GM18520 (cell line): ENCODE measurements at regions not wholly inside any gene's neighbourhood (a gene's known extent, or its start where the extent isn't known, plus 50 kb on each side); places are given as distances from the start of the nearest gene placed in this dataset.
"Not testable (repeated sequence)": the region's sequence is repeated elsewhere in the genome, so short reads cannot be mapped to it uniquely, and the experiment has no call there.

ENCODE experiments used
- ATAC-seq: cut with Tn5 transposase; IDR thresholded peaks from one replicate; pipeline ENCODE4 v1.9.1; 2021; ENCODE audit not compliant: unreplicated experiment

DNA sequence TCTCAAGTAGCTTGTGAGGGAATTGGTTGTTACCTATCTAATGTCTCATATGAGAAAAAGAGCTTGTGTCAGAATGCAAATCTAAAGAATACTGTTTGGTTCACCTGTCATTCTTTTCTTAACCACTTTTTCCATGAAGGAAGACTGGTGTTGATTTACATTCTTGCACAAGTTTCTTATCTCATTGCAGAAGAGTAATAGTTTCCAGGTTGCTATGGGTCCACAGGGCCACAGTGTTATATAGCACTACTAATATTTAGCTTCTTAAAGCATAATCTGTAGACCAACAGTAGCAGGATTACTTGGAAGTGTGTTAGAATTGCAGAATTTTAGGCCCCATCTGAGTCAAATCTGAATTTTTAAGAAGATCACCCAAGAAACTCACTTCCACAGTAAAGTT, 697.5 kb downstream of the GBE1 start:
- ATAC-seq: no peak

DNA sequence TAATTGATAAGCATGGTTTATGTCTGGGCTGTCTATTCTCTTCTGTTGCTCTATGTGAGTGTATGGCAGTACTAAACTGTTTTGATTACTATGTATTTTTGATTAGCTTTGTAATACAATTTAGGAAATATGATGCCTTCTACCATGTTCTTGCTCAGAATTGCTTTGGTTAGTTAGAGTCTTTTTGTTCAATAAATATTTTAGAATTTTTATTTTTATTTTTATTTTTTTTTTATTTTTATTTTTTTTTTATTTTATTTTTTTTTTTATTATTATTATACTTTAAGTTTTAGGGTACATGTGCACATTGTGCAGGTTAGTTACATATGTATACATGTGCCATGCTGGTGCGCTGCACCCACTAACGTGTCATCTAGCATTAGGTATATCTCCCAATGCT, 710.3 kb downstream of the GBE1 start:
- not testable (repeated sequence) for ATAC-seq

DNA sequence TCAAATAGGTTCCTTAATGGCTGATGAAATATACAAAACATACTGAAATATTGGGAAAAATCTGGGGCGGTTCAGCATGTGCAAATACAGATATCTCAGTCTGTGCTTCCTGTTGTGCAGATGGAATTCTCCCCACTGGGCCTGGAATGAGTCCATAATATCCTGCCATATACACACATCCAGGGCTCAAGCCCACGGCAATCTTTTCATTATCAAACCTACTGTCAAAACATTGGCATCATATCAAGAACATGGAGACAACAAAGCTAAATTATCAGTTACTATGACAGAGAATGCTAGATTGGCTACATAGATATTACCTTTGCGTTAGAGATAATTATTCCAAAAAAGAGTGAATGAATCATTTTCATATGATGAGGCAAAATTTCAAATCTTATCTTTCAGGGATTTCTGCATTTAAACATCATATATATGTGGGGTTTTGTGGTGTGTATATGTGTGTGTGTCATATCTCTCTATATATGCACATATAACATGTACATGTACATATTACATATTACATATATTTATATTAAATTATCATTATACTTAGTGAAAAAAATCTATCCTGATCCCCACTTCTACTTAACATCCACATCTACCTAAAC, 713.3 kb downstream of the GBE1 start:
- no peak for ATAC-seq

DNA sequence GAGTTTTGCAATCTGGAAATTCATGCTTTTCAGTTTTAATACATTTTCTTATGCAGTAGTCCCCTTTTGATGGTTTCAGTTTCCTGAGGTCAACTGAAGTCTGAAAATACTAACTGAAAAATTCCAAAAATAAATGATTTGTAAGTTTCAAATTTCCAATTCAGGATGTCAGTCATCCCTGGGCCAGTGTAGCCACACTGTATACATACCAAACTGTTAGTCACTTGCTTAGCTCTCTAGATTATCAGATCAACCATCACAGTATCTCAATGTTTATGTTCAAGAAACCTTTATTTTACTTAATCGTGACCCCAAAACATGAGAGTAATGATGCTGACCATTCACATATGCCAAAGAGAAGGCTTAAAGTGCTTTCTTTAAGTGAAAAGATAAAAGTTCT, 715.5 kb downstream of the GBE1 start:
- no peak for ATAC-seq

DNA sequence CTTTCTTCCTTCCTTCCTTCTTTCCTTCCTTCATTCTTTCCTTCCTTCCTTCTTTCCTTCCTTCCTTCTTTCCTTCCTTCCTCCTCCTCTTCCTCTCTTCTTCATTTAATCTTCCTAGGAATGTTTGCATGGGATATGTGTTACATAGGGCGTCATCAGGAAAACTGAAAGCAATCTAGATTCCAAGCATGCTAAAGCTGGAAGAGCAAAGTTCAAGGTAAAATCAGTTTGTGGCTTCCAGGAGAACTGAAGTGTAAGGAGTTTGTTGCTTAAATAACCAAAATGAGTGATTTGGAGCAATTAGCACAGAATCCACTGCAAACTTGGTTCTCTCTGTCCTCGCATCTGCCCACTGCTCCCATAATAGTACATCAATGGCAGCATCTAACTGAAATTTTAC, 716.2 kb downstream of the GBE1 start:
- no peak for ATAC-seq

DNA sequence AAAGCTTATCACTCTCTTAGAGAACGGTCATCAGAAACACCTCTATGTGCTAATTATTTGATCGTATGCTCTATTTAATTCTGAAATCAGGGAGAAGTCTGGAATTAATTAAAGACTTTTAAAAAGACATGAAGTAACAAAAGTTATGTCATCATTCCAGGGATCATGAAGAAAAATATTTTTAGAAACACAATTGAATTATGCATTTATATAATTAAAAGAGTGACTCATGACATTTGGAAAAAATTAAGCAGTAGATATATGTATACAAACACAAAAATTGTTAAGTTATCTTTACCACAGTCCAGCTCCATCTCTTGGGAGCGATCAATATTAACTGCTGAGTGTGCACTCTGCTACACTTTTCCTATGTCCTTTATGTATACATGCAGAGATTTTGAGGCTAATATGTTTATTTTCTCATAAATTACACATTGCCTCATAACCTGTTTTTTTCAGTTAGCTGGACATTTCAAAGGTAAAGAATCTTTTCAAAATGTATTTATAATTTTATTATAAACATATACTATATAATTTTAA, 717.7 kb downstream of the GBE1 start:
- no peak for ATAC-seq

DNA sequence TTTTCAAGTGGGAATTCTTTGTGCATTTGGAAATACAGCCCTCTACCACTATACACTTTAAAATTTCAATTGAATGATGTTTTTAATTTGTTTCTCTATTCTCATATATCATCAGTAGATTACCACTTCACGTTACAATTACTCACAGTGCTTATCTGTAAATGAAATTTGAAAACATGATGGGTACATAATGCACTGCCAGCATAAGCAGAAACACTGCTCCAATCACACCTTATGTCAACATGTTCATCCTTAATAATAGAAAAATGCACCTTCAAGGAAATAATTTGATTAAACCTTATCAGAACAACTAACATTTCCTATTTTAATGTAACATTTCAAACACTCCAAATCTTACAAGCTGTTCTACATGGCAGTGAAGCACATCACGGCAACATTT, 718.4 kb downstream of the GBE1 start:
- ATAC-seq: no peak

DNA sequence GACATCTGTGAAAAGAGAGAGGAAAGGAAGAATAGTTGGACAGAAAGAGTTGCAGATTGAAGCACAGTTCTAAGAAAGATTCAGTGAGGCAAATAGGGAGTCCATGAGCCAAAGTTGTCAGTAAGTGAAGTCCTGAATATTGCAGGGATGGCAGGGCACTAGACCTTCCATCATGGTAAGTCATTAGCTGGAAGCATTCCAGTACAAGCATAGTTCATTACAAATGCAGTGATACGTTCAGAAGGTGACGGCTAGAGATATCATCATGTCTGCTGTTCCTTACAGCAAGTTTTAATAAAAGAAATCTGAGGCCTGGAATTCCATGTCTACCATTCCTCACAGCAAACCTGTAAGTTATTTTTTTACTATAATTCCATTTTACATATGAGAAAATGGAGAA, 720.1 kb downstream of the GBE1 start:
- ATAC-seq: no peak

DNA sequence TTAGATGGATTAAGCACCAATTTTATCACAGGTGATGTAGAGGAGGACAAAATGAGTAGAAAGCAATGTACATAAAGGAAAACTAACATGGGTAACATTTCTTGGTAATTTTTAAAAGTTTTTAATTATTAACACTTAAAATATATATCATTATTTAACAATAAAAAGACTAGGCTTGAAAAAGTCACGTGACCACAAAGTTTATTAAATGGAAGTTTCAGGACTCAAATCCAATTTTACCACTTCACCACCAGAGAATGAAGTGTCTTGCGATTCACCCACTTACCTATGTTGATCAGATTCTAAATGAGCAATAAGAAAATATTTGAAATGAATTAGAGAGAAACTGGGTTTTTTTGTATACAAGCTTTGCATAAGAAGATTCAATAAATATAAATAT, 721.3 kb downstream of the GBE1 start:
- no peak for ATAC-seq

DNA sequence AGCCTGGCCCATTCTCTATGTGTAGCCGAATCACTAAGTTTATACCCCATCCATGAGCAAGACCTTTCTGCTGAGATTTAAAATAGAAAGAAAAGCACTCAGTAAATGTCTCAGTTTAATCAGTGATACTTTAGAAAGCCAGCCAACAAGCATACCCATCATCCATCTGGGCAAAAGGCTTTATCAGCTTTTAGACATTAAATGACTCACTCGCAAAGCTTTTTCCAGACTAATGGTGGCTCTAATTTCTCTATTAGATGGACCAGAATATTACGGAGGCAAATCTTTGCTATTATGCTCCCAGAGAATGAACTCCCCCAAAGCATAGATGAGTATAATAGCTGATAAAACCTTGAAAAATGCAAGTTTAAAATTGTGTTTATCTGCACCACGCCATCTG, 727.8 kb downstream of the GBE1 start:
- no peak for ATAC-seq

DNA sequence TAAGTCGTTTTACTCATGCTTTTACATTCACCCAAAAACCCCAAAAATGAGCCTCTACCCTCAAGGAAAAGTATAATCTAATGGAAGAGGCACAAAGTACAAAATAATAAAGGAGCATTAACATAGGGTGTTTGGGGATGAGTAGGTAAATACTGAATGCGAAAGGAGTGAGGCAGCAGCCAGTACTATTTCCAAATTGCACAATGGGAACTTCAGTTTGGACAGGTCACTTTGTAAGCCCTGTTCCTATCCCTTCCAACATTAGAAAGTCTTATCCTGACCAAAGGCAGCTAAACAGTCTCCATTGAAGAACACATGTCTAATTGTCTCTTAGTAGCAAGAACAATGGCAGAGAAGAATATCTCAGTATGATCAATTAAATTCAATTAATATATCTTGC, 728.3 kb downstream of the GBE1 start:
- ATAC-seq: no peak

DNA sequence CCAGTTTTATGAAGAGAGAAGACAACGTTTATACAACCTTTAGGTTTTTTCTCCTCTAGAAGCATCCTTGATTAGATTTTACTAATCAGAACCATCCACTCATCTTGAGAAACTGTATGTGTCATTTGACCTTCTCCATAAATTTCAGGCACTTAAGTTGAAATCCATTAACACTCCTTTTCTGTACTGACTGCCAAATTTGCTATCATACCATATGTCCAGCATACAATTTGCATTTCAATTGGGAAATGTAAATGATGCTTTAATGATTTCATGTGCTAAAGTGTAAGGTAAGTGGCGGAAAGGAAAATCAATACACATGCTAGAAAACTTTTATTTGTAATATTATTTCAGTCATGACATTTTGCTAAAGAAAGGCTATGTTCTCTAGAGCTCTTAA, 731.6 kb downstream of the GBE1 start:
- ATAC-seq: no peak

DNA sequence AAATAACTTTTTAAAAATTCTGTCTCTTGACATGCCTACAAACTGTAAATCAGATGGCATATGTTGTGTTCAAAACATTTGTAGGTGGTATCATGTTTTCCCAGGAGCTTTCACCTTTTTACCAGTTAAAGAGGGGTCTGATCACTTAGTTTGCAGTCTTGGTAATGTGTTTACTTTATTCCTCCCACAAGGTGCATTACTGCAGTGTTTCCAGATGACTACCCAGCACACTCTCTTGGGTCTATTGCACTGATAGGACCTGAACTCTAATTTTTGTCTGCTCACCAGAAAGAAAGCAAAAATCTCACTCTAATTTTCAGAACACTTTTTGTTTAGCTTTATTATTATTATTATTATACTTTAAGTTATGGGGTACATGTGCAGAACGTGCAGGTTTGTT, 734.1 kb downstream of the GBE1 start:
- ATAC-seq: no peak

DNA sequence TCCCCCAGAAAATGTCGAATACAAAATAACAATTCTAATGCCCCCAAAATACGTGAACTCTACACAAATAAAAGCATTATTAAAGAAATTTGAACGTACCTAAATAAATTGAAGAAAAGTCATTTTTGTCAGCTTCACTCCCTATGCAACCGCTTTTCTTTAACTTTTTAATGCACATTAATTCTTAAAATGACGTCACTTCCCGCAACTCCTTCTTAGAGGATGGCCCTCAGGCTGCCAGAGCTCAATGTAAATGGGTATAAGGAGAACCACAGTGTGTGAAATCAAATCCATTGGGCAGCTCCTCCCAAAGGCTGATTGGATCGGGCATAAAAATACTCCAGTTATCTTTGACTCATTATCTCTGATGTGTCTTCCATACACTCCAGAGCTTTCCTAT, 736.9 kb downstream of the GBE1 start:
- ATAC-seq: no peak

DNA sequence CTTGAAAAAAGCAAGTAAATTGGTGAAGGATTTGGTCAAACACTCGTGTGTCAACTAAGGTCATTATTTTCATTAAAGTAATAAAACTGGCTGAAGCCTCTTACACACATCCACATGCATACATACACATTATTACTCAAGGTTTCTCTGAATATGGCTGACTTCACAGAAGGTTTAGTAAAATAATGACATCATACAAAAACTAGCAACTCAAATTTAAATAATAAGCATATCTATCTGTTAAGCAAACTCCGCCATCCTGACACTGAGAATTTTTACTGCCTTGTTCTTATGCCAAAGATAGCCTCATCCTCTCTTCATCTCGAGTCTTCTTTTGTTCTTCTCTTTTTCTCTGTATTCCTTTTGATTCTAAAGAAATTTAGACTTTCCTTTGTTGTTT, 739.1 kb downstream of the GBE1 start:
- no peak for ATAC-seq

DNA sequence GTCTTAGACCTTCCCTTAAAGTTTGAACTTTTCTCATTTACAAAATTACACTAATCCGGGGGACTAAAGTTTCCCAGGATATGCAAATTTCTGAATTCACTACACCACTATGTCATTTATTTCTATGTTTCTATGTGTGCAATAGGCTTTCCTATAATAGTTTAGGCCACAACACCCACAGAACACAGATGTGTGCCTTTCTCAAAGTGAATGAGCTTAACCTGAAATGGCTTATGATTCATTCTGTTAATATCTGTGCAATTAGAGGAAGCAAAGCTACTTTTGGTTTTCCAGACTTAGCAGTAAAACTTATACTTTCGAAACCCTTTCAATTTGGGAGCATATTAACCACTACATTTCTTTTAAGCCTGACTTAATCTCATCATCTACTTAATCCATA, 748.1 kb downstream of the GBE1 start:
- no peak for ATAC-seq

DNA sequence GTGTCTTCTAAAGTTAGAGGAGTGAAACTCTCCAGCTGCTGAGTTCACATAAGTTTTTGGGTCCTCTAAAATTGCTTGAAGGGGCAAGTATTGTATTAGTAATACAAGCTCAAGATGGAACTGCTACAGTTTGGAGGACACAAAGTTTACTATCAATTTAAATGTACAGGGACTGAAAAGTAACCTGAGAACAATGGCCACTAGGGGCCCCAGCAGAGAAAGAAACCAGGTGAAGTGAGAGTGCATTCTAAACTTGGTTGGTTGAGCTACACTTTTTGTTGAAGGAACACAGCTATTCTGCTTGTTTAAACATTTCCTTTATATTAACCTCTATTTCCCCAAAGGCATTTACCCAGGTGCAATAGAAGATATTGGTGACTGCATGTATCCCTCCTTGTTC, 755.5 kb downstream of the GBE1 start:
- no peak for ATAC-seq

DNA sequence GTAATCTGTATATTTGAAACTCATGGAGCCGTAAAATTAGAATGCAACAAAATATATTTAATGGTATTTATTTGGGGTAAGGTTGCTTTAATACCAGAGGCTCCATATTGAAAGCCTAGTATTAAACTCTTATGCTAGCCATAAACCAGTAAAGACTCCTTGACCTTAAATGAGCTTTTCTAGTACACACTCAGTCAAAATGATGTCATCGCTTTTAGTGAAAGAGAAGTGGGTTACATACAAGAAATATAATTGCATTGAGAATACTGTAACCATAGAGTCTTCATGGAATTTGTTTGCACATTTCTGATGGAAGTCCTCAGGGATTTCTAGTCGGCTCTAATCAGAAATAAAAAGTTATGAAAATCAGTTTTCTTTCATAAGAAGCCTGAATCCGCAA, 757.6 kb downstream of the GBE1 start:
- ATAC-seq: no peak

DNA sequence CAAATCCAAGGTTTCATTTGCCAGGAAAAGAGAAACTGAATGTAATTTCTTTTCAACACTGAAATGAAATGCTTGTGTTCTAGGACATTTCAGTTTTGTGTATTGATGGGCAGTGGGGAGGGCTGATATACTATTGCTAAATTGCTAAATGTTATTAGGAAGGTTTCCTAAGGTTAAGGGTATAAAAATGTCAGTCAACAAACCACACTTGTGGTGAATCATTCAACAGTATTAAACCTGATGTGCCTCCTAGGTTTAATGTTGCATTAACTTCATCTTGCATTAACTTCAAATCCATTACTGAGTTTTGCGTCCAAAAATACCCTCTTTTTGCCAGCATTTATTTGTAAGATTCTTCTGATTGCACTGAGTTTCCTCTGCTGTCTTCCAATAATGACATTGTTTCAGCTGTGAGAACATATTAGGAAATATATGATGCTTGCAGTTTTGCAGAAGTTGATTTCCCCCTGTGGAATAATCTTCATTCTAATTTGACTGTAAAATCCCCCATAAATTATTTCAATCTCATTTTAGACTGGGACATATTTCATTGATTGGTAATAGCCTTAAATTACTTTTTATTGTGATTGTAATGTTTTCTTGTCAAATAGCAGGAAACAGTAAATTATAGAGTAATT, 758.3 kb downstream of the GBE1 start:
- ATAC-seq: no peak

DNA sequence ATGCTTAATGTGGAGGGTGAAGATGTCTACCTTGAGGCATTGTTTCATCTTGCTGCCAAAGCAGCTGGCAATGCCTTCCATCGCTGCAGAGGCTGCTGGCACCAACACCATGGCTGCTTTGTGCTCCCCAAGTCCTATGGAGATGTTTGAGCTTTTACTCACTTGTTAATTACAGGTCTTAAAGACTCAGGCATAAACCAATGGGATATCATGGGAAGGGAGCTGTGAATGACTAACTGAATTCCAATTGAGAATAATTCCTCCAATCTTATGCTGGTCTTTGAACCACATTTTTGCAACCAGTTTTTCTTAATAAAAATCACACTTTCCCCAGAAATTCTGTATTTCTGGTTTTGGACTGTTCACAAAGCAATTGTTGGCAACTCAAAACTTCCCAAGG, 762.0 kb downstream of the GBE1 start:
- ATAC-seq: no peak

DNA sequence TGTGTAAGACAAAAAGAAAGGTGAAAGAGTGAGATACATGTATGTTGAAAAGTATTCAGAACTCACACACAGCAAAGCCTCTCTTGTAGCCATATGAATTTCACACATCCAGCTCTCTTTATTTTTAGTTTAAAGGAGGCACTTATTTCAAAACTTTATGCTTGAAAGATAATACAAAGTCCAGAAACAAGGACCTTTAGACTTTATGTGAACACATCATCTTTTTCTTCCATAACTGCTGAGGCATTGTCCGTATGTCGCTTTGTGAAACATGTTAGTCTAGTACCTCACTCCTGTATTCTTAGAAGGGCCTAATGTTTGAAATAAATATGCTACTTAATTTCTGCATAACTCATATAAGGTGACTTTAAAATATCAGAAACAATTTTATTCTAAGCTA, 763.4 kb downstream of the GBE1 start:
- ATAC-seq: no peak

DNA sequence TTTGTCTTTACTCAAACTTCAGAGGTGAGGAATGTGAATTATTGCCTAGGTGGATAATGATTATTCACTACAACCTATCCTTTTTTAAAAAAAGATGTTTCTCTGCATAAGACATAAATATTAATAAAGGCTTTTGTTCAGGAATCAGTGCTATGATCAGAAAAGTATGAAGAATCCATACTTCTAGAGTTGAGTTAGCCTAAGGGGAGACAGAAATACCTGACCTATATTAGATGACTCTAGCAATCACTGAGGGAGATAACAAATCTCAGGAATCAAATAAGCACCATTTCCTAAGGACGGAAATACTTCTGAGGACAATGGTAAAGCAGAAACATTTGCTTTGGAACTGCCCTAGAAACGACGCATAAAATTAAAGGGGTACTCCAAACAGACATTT, 763.8 kb downstream of the GBE1 start:
- no peak for ATAC-seq

DNA sequence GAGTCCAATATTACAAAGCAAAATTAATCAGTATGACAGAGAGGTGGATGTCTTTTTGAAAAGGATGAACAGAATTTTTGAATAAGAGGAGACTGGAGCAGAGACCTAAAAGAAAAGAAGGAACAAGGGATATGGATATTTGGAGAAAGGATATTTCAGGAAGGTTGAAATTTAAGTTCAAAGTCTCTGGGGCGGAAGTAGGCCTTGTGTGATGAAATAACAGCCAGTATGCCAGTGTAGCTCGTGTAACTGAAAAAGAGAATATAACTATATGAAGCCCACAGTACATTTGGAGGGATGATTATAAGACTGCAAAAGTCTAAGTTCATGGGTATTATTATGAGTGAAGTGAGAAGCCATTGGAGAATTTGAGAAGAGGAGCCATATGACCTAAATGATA, 766.7 kb downstream of the GBE1 start:
- no peak for ATAC-seq
